ENCODE measurements at regions not wholly inside any gene's neighbourhood (a gene's known extent, or its start where the extent isn't known, plus 50 kb on each side); places are given as distances from the start of the nearest gene placed in this dataset.

- DNase-seq (ENCODE audit: low read depth in 1 of 2, low spot score in 2 of 2) (no peak), FAIRE-seq (no peak)
- no peak overlapping the region for H3K56ac ChIP-seq (replicated peaks; ENCODE audit: insufficient read length, low read depth, low read length)
- WGBS, 2 experiments (ENCODE audit: extremely low coverage in 1 of 2, insufficient coverage in 1 of 2, insufficient read length in 1 of 2, insufficient replicate concordance in 2 of 2, low coverage in 1 of 2, low lambda C conversion rate in 2 of 2, missing lambda C conversion rate in 1 of 2), result 95% methylated on average over 4 of the region's 4 CpGs; no CpG with 5 or more reads in 1 of the 2 experiments
- no peaks in the 10 kb centered on the region for H4K20me1 ChIP-seq (replicated peaks in 1 of 2; ENCODE audit: control insufficient read depth in 1 of 2, insufficient read depth in 2 of 2, low read length in 2 of 2)
- no peaks in the 10 kb centered on the region for H3K79me1 ChIP-seq (ENCODE audit: low read depth, low read length)
- no peak overlapping the region for H2BK12ac ChIP-seq (ENCODE audit: low read depth, low read length)
- H3K23me2 ChIP-seq (ENCODE audit: low read depth, low read length), result no peaks in the 10 kb centered on the region
- no peak overlapping the region for H2BK5ac ChIP-seq (ENCODE audit: low read depth, low read length)
- ChIA-PET POLR2A (ENCODE audit: partially characterized antibody) (no interaction called here), CTCF (ENCODE audit: partially characterized antibody) (no interaction called here)
- no peak overlapping the region for H3K14ac ChIP-seq (ENCODE audit: insufficient read length)
- no peak overlapping the region for H3K27ac ChIP-seq (ENCODE audit: low read depth, low read length)
- H2AFZ ChIP-seq (ENCODE audit: low read length), result no peak overlapping the region
- no peaks in the 10 kb centered on the region for H3K4me1 ChIP-seq (replicated peaks in 1 of 4; ENCODE audit: control insufficient read depth in 3 of 4, insufficient read depth in 4 of 4, low read length in 3 of 4)
- H3K9ac ChIP-seq (replicated peaks in 1 of 4; ENCODE audit: extremely low read depth in 1 of 4, low read depth in 3 of 4, low read length in 3 of 4), result no peak overlapping the region
- H3K4me2 ChIP-seq (ENCODE audit: insufficient read depth in 1 of 2, low read depth in 2 of 2, low read length in 2 of 2), result no peak overlapping the region
- no peak overlapping the region for H3K18ac ChIP-seq (ENCODE audit: extremely low read depth, low read length)
- H2BK15ac ChIP-seq (ENCODE audit: low read length), result no peak overlapping the region
- H3K23ac ChIP-seq (ENCODE audit: insufficient read length), result no peak overlapping the region
- H3K4ac ChIP-seq (replicated peaks; ENCODE audit: insufficient read length, low read depth, low read length), result no peak overlapping the region
- no peak for TF ChIP-seq KDM5A (IDR thresholded peaks at IDR 0.05; ENCODE audit: low read length)
- no peak for TF ChIP-seq TBP (IDR thresholded peaks at IDR 0.05; ENCODE audit: low read depth, low read length)
- TF ChIP-seq CTCF (IDR thresholded peaks at IDR 0.05; ENCODE audit: control extremely low read depth in 1 of 3, insufficient read depth in 1 of 3, low read depth in 1 of 3, low read length in 3 of 3), result no peak
- TF ChIP-seq RAD21 (IDR thresholded peaks at IDR 0.05 in 1 of 2, conservative IDR thresholded peaks at IDR 0.05 in 1 of 2; ENCODE audit: low read depth in 2 of 2, low read length in 2 of 2), result no peak
- TF ChIP-seq EP300 (IDR thresholded peaks at IDR 0.05; ENCODE audit: borderline replicate concordance in 1 of 2, low read depth in 2 of 2, low read length in 2 of 2), result no peak
- no peak for TF ChIP-seq EGR1 (IDR thresholded peaks at IDR 0.05; ENCODE audit: borderline replicate concordance, low read depth, low read length)
- TF ChIP-seq SAP30 (IDR thresholded peaks at IDR 0.05; ENCODE audit: insufficient read depth, insufficient replicate concordance, low read length), result no peak
- TF ChIP-seq USF2 (IDR thresholded peaks at IDR 0.05; ENCODE audit: low read length), result no peak
- H3K36me3 ChIP-seq (ENCODE audit: control insufficient read depth in 2 of 4, insufficient read depth in 4 of 4, low read length in 3 of 4), result peaks cover 0 to 8% (median 0%) of the 10 kb centered on the region in 4 experiments; a peak in 2 of 8 replicates
- H2AK5ac ChIP-seq (ENCODE audit: low read depth, low read length), result no peak overlapping the region
- H3K4me3 ChIP-seq (ENCODE audit: extremely low read depth in 1 of 4, insufficient read depth in 2 of 4, low read depth in 3 of 4, low read length in 4 of 4), result no peak overlapping the region
- no peak overlapping the region for H4K5ac ChIP-seq (ENCODE audit: insufficient read length, low read depth, low read length)
- no peak overlapping the region for H4K91ac ChIP-seq (replicated peaks; ENCODE audit: insufficient read length, low read length)
- H4K8ac ChIP-seq (ENCODE audit: extremely low read depth, insufficient read depth, low read length), result no peak overlapping the region
- H3K79me2 ChIP-seq (ENCODE audit: control insufficient read depth in 1 of 2, insufficient read depth in 2 of 2, low read length in 2 of 2), result no peaks in the 10 kb centered on the region
- H3K27me3 ChIP-seq (replicated peaks in 1 of 4; ENCODE audit: control insufficient read depth in 3 of 4, extremely low read depth in 1 of 4, insufficient read depth in 3 of 4, low read length in 3 of 4), result no peaks in the 10 kb centered on the region
- H2BK120ac ChIP-seq (replicated peaks; ENCODE audit: low read depth, low read length), result no peak overlapping the region
- H3K9me3 ChIP-seq (ENCODE audit: insufficient read depth in 2 of 2, low read depth in 1 of 2, low read length in 1 of 2), result peaks cover 11 to 15% of the 10 kb centered on the region in 2 experiments; a peak in 3 of 4 replicates
- H2BK20ac ChIP-seq (ENCODE audit: low read length), result no peak overlapping the region
These were observed 463.1 kb downstream of the PCDH7 start for GRCh38 chr4:31183256-31183655.
